WI38 (cell line): ENCODE measurements at regions not wholly inside any gene's neighbourhood (a gene's known extent, or its start where the extent isn't known, plus 50 kb on each side); places are given as distances from the start of the nearest gene placed in this dataset.

Experiments used
- H3K4me3 ChIP-seq: 2 replicates; pipeline ENCODE4 v1.5.1; 2011; ENCODE audit warnings: low read depth, mild to moderate bottlenecking, control low read depth, low read length
- TF ChIP-seq, protein P1 (sequence below): IDR thresholded peaks from 2 replicates; pipeline ENCODE4 v1.5.1; 2012; ENCODE audit warnings: low read depth, mild to moderate bottlenecking, control low read depth, low read length

DNA sequence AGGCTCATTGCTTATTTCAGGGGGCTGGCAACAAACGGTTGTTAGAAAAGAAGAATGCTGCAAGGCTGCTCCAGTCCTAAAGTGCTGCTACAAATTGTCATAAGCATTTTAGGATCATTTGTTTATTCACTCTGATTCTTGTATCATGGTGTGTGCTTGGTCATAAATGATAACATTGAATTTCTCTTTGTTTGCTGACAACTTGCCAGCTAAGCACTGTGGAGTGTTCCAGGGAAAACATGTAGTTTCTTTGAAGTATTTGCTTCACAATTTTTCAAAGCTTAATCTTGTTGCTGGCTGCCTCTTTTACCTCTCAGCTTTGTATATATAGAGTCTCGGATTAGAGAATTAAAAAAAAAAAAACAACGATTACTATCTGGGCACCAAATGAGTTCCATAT, 263.0 kb downstream of the PHF14 start:
- TF ChIP-seq, protein P1, sequence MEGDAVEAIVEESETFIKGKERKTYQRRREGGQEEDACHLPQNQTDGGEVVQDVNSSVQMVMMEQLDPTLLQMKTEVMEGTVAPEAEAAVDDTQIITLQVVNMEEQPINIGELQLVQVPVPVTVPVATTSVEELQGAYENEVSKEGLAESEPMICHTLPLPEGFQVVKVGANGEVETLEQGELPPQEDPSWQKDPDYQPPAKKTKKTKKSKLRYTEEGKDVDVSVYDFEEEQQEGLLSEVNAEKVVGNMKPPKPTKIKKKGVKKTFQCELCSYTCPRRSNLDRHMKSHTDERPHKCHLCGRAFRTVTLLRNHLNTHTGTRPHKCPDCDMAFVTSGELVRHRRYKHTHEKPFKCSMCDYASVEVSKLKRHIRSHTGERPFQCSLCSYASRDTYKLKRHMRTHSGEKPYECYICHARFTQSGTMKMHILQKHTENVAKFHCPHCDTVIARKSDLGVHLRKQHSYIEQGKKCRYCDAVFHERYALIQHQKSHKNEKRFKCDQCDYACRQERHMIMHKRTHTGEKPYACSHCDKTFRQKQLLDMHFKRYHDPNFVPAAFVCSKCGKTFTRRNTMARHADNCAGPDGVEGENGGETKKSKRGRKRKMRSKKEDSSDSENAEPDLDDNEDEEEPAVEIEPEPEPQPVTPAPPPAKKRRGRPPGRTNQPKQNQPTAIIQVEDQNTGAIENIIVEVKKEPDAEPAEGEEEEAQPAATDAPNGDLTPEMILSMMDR, result no peak

DNA sequence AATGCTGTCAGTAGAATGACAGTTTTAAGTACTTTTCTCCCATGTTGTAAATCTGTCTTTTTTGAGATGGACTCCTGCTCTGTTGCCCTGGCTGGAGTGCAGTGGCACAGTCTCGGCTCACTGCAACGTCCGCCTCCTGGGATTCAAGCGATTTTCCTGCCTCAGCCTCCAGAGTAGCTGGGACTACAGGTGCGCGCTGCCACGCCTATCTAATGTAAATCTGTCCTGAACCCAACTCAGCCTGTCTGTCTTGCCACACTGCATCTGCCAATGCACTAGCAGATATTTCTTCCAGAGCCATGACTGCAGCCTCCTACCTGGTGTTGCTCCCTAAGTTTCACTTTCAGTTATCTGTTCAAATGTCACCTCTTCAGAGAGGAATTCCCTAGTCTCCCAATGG, 264.1 kb downstream of the PHF14 start:
- TF ChIP-seq, protein P1, result no peak
- peak overlapping the region; percentile 10; the same call in 1 of the 2 replicates for H3K4me3 ChIP-seq

More for the DNA sequence above, 263.0 kb downstream of the PHF14 start:
- no peak overlapping the region for H3K4me3 ChIP-seq

DNA sequence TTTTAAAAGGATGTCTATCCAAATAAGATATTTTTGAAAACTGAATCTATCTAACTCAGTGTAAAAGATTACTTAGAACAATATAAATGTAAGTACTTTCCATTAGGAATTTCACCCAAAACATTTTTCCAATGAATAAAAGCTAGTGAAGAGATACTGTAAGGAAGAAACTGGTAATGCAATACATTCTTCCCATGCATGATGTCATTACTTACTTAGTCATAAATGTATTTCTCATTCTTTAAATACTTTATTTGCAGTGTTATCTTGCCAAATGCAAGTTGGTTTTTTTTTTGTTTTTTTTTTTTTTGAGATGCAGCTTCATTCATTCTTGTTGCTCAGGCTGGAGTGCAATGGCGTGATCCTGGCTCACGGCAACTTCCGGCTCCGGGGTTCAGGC, 265.6 kb downstream of the PHF14 start:
- TF ChIP-seq, protein P1, result no peak
- no peak overlapping the region for H3K4me3 ChIP-seq

DNA sequence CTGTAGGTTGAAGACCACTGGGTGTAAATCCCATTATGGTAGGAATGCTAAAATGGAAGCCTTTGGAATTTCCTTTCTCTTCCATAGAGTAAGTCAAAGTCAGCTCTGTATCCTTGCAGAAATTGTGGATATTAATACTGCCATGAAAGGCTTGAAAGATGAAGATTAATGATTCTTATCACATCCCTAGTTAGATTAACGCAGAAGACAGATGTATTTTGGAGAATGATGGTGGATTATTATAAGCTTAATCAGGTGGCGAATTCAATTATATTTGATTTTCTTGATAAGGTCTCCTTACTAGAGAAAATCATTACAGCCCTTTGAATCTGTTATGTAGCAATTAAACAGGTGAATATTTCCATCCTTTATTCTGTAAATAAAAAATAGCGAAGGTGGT, 270.1 kb downstream of the PHF14 start:
- H3K4me3 ChIP-seq, result no peak overlapping the region
- TF ChIP-seq, protein P1, result no peak

DNA sequence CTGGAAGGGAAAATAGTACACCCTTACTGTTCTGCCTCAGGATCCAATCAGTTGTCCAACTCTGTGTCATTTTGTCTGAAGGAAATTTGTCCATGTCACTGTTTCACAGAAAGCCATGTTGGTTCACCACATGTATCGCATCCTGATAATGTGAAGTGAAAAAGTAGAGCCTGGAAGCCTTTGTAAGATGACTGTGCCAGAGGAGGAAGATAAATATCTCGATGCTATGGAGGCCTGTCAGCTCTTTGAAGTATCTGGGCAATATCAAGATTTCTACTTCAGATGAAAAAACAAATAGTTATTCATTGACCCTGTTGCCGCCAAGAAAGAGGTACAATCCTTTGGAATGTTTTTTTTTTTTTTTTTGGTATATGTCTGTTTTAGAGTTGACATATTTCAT, 270.5 kb downstream of the PHF14 start:
- TF ChIP-seq, protein P1, result no peak
- no peak overlapping the region for H3K4me3 ChIP-seq

DNA sequence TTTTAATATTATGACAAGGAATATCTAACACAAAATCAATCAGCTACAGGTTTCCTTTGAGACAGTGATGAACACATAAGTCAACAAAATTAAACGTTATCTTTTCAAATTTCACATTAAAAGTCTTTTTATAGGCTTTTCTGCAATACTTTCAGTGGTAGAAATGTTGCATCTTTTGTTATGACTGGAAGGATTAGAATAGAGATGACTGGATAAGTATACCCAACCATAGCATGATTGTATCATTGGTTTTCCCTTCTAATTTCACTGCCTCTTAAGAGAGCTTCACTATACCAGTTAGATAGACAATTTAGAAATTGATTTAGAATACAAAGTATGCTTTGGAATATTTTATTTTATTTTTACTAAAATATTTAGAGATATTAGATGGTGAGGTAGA, 273.9 kb downstream of the PHF14 start:
- H3K4me3 ChIP-seq, result no peak overlapping the region
- TF ChIP-seq, protein P1, result no peak

DNA sequence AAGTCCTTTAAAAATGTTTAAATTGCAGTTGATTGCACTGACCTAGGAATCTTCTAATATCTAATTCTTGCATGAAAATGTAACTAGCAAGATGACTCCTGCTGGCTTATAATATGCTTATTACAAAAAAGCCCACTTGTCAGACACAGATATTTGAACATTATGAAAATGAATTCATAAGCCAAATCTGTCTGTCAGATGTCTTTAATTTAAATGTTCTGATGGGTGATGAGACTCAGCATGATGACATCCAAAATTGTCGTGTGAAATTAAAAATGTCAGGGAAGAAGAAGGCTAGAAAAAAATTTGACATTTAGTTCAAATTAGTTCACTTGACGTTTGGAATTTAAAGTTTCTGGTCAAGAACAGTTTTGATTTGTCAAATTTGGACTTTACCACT, 277.8 kb downstream of the PHF14 start:
- TF ChIP-seq, protein P1, result no peak
- no peak overlapping the region for H3K4me3 ChIP-seq
